GM10248 (cell line): ENCODE measurements at regions not wholly inside any gene's neighbourhood (a gene's known extent, or its start where the extent isn't known, plus 50 kb on each side); places are given as distances from the start of the nearest gene placed in this dataset.

Source experiments
- CTCF ChIA-PET: fragments of 300-600 bp; sonication (Branson Sonifier 250); formaldehyde crosslinking; extraction: SDS; loops from one replicate; lab custom pipeline; 2021; ENCODE audit warnings: antibody characterized with exemption; lab: Yijun Ruan, JAX
- POLR2A ChIA-PET: fragments of 350-650 bp; sonication (Branson Sonifier 250); formaldehyde crosslinking; extraction: SDS; loops from one replicate; lab custom pipeline; 2020; ENCODE audit warnings: antibody characterized with exemption; lab: Yijun Ruan, JAX
- DNase-seq: peaks from one replicate; pipeline ENCODE4 v3.0.0; 2012; ENCODE audit errors: extremely low spot score
- TF ChIP-seq, protein P1 (sequence below): IDR thresholded peaks from 2 replicates; pipeline ENCODE4 v1.5.1; 2012; ENCODE audit warnings: mild to moderate bottlenecking, low read depth; ENCODE audit errors: extremely low read depth, missing control alignments, control extremely low read depth

DNA sequence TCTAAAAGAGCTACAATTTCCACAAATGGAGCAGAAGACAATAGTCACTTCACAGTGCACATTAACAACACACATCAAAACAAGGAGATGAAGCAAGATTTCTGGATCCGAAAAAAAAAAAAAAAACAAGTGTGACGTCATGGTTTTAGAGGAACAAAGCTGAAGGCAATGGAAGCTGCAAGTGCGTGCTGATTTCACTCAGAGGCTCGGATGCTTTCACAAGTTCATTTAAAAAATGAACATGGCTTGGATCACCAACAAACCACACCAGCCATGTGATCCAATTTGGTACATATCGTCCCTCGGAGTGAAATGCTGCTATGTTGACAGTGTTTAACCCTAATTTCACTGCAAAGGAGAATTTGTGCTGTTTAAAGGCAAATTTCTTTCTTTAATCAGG, 337.0 kb upstream of the PRKCQ start:
- ChIA-PET CTCF (interaction anchor here (1.7 to 6.2 kb wide), 2 partner anchors 494 to 502 kb away, joined by 4 to 41 read pairs; partner anchors contain the start of gene SFMBT2), POLR2A (no interaction called here)
- no peak for DNase-seq
- TF ChIP-seq, protein P1, sequence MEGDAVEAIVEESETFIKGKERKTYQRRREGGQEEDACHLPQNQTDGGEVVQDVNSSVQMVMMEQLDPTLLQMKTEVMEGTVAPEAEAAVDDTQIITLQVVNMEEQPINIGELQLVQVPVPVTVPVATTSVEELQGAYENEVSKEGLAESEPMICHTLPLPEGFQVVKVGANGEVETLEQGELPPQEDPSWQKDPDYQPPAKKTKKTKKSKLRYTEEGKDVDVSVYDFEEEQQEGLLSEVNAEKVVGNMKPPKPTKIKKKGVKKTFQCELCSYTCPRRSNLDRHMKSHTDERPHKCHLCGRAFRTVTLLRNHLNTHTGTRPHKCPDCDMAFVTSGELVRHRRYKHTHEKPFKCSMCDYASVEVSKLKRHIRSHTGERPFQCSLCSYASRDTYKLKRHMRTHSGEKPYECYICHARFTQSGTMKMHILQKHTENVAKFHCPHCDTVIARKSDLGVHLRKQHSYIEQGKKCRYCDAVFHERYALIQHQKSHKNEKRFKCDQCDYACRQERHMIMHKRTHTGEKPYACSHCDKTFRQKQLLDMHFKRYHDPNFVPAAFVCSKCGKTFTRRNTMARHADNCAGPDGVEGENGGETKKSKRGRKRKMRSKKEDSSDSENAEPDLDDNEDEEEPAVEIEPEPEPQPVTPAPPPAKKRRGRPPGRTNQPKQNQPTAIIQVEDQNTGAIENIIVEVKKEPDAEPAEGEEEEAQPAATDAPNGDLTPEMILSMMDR, result no peak

DNA sequence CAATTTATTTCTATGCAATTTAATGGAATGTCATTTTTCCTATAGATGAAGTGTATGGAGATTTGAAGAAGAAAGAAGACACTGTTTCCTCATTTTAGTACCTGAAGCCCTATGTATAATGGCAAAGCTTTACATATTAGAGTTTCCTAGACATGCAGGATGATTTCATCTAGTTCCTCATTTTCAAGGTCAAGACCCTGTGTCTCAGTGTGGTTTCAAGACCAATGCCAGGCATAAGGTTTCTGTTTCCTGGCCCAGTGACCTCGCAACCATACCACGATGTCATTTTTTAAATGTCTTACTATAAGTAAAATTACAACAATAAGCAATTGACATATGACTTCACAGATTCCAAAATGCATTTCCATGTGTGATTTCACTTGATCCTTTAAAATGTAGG, 336.5 kb upstream of the PRKCQ start:
- TF ChIP-seq, protein P1, result no peak
- no peak for DNase-seq
- POLR2A ChIA-PET, result no interaction called here
- CTCF ChIA-PET, result interaction anchor here (1.0 to 6.2 kb wide), 4 partner anchors 17 to 503 kb away, joined by 3 to 41 read pairs (median 4); partner anchors contain the start of gene SFMBT2

DNA sequence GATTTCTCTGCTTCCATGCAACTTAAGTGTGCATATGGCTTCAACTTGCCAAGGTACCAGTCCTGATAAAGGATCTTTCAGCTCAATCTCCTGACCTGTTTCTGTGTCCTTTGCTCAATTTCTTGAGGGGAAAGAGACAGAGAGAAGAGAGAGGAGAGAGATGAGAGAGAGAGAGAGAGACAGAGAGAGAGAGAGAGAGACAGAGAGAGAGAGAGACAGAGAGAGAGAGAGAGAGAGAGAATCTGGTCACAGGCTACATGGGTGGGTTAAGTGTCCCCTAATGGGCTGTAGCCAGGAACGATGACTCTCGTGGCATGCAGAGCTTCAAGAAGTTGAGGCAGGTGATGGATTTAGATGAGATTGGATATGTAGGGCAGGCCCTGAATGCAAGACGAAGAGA, 335.2 kb upstream of the PRKCQ start:
- TF ChIP-seq, protein P1, result no peak
- DNase-seq, result no peak
- ChIA-PET CTCF (interaction anchor here (0.8 to 1.7 kb wide), 3 partner anchors 11 to 496 kb away, joined by 3 to 4 read pairs (median 3); partner anchors contain the start of gene SFMBT2), POLR2A (no interaction called here)

DNA sequence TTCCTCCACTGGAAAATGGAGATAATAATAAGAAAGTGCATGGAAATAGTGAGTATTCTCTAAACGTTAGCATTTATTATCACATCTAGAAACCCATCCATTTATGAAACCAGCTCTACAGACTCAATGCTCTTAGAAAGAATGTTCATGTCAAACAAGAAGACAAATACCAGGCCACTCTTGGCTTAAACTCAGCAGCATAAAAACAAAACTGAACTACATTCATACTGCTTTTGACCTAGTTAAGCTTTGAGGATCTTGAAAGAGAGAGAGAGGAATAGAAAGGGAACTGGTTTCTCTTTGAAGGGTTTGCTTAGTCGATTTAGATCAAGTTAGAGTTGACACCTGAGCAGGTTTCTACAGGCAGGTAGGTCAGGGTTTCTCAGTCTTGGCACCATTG, 332.9 kb upstream of the PRKCQ start:
- DNase-seq, result no peak
- ChIA-PET POLR2A (no interaction called here), CTCF (interaction anchor here (3.0 kb wide), 1 partner anchor 14 kb away, joined by 8 read pairs; no protein-coding TSS in a partner anchor)
- TF ChIP-seq, protein P1, result no peak

DNA sequence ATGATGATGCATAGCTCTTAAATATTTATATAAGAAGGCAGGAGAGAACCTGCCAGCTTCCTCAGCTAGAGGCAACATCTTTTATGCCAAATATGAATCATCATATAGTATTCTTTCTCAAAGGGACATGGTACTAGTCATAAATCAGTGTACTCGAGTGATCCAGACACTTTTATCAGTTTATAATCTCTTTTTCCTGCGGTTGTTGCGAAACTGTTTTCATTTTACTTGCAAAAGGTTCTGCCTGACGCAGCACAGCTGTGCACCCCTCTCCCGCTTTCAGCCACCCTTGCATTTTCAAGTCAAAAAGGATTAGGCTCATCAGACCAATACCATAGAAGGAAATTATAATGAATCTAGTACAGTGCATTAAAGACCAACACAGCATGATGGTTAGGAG, 332.3 kb upstream of the PRKCQ start:
- TF ChIP-seq, protein P1, result no peak
- ChIA-PET CTCF (interaction anchor here (1.0 to 3.0 kb wide), 2 partner anchors 14 to 525 kb away, joined by 3 to 8 read pairs; no protein-coding TSS in a partner anchor), POLR2A (no interaction called here)
- no peak for DNase-seq

DNA sequence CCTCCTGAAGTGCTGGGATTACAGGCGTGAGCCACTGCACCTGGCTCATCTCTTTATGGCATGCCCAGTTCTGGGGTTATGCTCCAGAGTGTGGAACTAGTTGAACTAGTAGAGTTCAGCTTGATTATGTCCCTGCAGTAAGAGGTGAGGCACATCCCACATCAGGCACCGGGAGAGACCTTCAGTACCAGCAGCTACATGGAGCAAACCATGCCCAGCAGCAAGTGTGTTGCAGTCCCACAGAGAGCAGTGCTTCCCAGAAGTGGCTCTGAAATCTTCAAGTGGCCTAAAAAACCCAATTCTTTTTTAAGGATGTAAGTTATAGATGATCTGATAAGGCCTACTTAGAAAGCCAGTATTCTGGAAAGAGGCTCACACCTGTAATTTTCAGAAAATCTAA, 331.9 kb upstream of the PRKCQ start:
- ChIA-PET CTCF (interaction anchor here (1.0 to 3.0 kb wide), 2 partner anchors 15 to 526 kb away, joined by 3 to 8 read pairs; no protein-coding TSS in a partner anchor), POLR2A (no interaction called here)
- TF ChIP-seq, protein P1, result no peak
- no peak for DNase-seq
